ENCODE measurements at regions not wholly inside any gene's neighbourhood (a gene's known extent, or its start where the extent isn't known, plus 50 kb on each side); places are given as distances from the start of the nearest gene placed in this dataset.

DNA sequence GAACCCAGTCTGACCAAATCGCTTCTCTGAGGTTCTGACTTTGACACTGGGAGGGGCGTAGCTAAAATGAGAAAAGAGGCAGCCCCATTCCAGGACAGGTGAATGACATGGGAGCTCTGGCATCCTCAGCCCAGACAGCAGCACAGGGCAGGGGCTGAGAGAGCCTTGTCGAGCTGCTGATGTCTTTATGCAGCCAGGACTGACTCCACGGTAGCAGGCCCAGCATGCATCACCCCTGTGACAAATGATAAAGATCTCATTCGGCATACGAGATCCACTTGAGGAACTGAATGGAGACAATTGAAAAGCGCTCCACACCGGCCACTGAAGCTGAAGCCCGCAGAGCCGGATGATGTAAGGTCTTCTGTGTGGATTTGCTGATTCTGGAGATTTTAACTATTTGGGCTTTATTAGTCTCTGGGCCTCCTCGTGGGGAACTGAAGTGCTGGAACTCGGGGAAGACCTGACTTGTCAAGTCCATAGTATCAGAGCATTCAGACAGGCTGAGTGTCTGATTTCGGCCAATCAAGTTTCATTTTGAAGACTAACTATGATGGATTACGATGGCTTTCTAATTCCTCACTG, 56.9 kb upstream of the MAP1LC3B2 start:
- TF ChIP-seq, protein P1, sequence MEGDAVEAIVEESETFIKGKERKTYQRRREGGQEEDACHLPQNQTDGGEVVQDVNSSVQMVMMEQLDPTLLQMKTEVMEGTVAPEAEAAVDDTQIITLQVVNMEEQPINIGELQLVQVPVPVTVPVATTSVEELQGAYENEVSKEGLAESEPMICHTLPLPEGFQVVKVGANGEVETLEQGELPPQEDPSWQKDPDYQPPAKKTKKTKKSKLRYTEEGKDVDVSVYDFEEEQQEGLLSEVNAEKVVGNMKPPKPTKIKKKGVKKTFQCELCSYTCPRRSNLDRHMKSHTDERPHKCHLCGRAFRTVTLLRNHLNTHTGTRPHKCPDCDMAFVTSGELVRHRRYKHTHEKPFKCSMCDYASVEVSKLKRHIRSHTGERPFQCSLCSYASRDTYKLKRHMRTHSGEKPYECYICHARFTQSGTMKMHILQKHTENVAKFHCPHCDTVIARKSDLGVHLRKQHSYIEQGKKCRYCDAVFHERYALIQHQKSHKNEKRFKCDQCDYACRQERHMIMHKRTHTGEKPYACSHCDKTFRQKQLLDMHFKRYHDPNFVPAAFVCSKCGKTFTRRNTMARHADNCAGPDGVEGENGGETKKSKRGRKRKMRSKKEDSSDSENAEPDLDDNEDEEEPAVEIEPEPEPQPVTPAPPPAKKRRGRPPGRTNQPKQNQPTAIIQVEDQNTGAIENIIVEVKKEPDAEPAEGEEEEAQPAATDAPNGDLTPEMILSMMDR (IDR thresholded peaks at IDR 0.05), result no peak
- TF ChIP-seq, protein P2, sequence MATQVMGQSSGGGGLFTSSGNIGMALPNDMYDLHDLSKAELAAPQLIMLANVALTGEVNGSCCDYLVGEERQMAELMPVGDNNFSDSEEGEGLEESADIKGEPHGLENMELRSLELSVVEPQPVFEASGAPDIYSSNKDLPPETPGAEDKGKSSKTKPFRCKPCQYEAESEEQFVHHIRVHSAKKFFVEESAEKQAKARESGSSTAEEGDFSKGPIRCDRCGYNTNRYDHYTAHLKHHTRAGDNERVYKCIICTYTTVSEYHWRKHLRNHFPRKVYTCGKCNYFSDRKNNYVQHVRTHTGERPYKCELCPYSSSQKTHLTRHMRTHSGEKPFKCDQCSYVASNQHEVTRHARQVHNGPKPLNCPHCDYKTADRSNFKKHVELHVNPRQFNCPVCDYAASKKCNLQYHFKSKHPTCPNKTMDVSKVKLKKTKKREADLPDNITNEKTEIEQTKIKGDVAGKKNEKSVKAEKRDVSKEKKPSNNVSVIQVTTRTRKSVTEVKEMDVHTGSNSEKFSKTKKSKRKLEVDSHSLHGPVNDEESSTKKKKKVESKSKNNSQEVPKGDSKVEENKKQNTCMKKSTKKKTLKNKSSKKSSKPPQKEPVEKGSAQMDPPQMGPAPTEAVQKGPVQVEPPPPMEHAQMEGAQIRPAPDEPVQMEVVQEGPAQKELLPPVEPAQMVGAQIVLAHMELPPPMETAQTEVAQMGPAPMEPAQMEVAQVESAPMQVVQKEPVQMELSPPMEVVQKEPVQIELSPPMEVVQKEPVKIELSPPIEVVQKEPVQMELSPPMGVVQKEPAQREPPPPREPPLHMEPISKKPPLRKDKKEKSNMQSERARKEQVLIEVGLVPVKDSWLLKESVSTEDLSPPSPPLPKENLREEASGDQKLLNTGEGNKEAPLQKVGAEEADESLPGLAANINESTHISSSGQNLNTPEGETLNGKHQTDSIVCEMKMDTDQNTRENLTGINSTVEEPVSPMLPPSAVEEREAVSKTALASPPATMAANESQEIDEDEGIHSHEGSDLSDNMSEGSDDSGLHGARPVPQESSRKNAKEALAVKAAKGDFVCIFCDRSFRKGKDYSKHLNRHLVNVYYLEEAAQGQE (IDR thresholded peaks at IDR 0.05; ENCODE audit: insufficient read depth in 1 of 2, low read depth in 2 of 2, low read length in 1 of 2), result no peak
- no peak for TF ChIP-seq POLR2AphosphoS5 (IDR thresholded peaks at IDR 0.05; ENCODE audit: low read depth, low read length)
- no peak for TF ChIP-seq SIN3A (IDR thresholded peaks at IDR 0.05; ENCODE audit: borderline replicate concordance, insufficient read depth, low read depth, low read length)

Measured in Panc1 (cell line).